ENCODE measurements at regions not wholly inside any gene's neighbourhood (a gene's known extent, or its start where the extent isn't known, plus 50 kb on each side); places are given as distances from the start of the nearest gene placed in this dataset.

GRCh38 chr22:44428941-44429830 is 68.8 kb downstream of the RTL6 start:
- no peak for TF ChIP-seq CTCF (conservative IDR thresholded peaks at IDR 0.05; ENCODE audit: low read depth)
- ChIA-PET POLR2A (ENCODE audit: low non-redundant PET) (no interaction called here), CTCF (no interaction called here)
- DNase-seq (ENCODE audit: low spot score) = no peak
- H3K27ac ChIP-seq = no peak overlapping the region

DNA sequence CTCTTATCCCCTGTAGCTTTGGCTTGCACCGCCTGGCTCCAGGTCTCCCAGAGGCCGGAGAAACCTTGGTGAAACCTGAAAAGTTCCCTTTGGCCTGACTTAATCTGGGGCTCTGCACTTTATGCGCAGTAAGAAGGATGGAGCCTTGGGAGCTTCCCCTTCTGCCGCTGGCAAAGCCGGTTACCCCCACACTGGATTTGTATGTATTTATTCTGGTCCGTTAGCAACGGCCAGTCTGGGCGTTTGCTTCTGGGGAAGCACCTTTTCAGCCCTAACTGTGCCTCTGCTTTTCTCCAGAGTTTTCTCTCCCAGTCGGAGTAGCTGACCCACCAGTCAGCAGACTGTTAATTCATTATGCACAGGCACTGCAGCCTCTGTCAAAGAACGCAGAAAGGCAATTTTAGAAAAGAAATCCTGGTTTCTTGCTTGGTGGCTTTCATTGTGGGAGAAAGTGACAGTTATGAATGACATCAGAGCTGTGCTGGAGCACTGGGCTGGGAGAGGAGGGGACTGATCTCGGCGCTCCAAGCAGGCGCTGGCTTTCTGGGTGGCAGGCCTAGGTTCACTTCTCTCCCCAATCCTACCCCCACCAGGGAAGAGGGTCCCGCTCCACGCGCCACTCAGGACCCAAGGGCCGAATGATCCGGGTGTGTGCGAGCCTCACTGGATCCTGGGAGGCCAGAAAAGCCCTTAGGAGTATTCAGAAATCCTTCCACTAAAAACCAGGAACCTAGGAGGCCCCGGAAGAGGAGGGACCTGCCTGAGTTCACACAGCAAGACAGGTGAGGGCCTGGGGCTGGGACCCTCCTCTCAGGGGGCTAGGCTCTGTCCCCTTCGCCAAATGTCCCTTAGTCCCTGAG is 70.2 kb downstream of the RTL6 start:
- CTCF ChIA-PET = no interaction called here

GRCh38 chr22:44426981-44427380 is 71.1 kb downstream of the RTL6 start:
- H3K27ac ChIP-seq = no peak overlapping the region
- ChIA-PET POLR2A (ENCODE audit: low non-redundant PET) (no interaction called here), CTCF (no interaction called here)
- no peak for DNase-seq (ENCODE audit: low spot score)
- TF ChIP-seq CTCF (conservative IDR thresholded peaks at IDR 0.05; ENCODE audit: low read depth) = no peak

More for the DNA sequence above, 70.2 kb downstream of the RTL6 start:
- TF ChIP-seq CTCF (conservative IDR thresholded peaks at IDR 0.05; ENCODE audit: low read depth) = no peak
- no peak overlapping the region for H3K27ac ChIP-seq
- no peak for DNase-seq (ENCODE audit: low spot score)
- POLR2A ChIA-PET (ENCODE audit: low non-redundant PET) = no interaction called here

- CTCF ChIA-PET = no interaction called here
- H3K27ac ChIP-seq = no peak overlapping the region
- no peak for TF ChIP-seq CTCF (conservative IDR thresholded peaks at IDR 0.05; ENCODE audit: low read depth)
- DNase-seq (ENCODE audit: low spot score) = no peak
- POLR2A ChIA-PET (ENCODE audit: low non-redundant PET) = no interaction called here
These were observed 72.4 kb downstream of the RTL6 start for GRCh38 chr22:44425694-44426045.

GRCh38 chr22:44424867-44425693 is 73.0 kb downstream of the RTL6 start:
- TF ChIP-seq CTCF (conservative IDR thresholded peaks at IDR 0.05; ENCODE audit: low read depth) = no peak
- POLR2A ChIA-PET (ENCODE audit: low non-redundant PET) = no interaction called here
- CTCF ChIA-PET = interaction anchor here (0.7 kb wide), 1 partner anchor 21 kb away, joined by 3 read pairs; no protein-coding TSS in a partner anchor

GRCh38 chr22:44424359-44424682 is 73.7 kb downstream of the RTL6 start:
- TF ChIP-seq CTCF (conservative IDR thresholded peaks at IDR 0.05; ENCODE audit: low read depth) = no peak
- no peak overlapping the region for H3K27ac ChIP-seq
- CTCF ChIA-PET = no interaction called here
- DNase-seq (ENCODE audit: low spot score) = no peak
- POLR2A ChIA-PET (ENCODE audit: low non-redundant PET) = no interaction called here

More at GRCh38 chr22:44424867-44425693, 73.0 kb downstream of the RTL6 start:
- H3K27ac ChIP-seq = no peak overlapping the region
- no peak for DNase-seq (ENCODE audit: low spot score)

Measured in RWPE1 (cell line).